ENCODE measurements at regions not wholly inside any gene's neighbourhood (a gene's known extent, or its start where the extent isn't known, plus 50 kb on each side); places are given as distances from the start of the nearest gene placed in this dataset.

- H3K4me3 ChIP-seq (ENCODE audit: low read length), result no peak overlapping the region
Observed at GRCh38 chr6:86832686-86833085, 104.6 kb upstream of the HTR1E start.

DNA sequence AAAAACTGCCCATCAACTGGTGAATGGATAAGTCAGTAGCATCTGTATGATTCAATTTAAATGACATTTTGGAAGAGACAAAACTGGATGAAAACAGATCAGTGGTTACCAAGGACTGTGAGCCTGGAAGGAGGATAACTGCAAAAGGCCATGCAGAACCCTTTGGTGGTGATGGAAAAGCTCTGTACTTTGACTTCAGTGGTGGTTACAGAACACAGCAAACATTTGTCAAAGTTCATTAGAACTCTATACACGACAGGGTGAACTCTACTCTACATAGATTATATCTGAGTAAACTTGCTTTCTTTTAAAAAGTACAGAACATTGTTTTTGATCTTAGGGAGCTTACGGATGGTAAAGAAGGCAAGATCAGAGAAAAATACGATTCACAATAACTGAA, 111.9 kb upstream of the HTR1E start:
- H3K4me1 ChIP-seq (ENCODE audit: low read length), result no peaks in the 10 kb centered on the region
- no peak overlapping the region for H3K4me2 ChIP-seq (ENCODE audit: low read depth, low read length, poor library complexity, severe bottlenecking)
- H3K27ac ChIP-seq (ENCODE audit: low read length), result no peak overlapping the region
- DNase-seq, result no peak
- no peaks in the 10 kb centered on the region for H4K20me1 ChIP-seq (ENCODE audit: insufficient read depth, low read depth, low read length)
- H2AFZ ChIP-seq (ENCODE audit: low read length), result no peak overlapping the region
- no peaks in the 10 kb centered on the region for H3K9me2 ChIP-seq (replicated peaks; ENCODE audit: insufficient read depth, low read length)
- no peaks in the 10 kb centered on the region for H3K9me3 ChIP-seq (ENCODE audit: low read length)
- H3K79me2 ChIP-seq (ENCODE audit: low read length), result no peaks in the 10 kb centered on the region
- no peaks in the 10 kb centered on the region for H3K27me3 ChIP-seq (ENCODE audit: low read length)
- H3K4me3 ChIP-seq (ENCODE audit: low read length), result no peak overlapping the region
- no peak overlapping the region for H3K9ac ChIP-seq (ENCODE audit: low read length)
- no peaks in the 10 kb centered on the region for H3K36me3 ChIP-seq (ENCODE audit: insufficient read depth, low read length)

More at GRCh38 chr6:86832686-86833085, 104.6 kb upstream of the HTR1E start:
- Histone ChIP-seq H3K27ac (ENCODE audit: low read length) (no peak overlapping the region), H2AFZ (ENCODE audit: low read length) (no peak overlapping the region), H3K9me3 (ENCODE audit: low read length) (no peaks in the 10 kb centered on the region), H3K9ac (ENCODE audit: low read length) (no peak overlapping the region), H3K27me3 (ENCODE audit: low read length) (no peaks in the 10 kb centered on the region), H3K4me1 (ENCODE audit: low read length) (no peaks in the 10 kb centered on the region), H3K4me2 (ENCODE audit: low read depth, low read length, poor library complexity, severe bottlenecking) (no peak overlapping the region), H3K9me2 (replicated peaks; ENCODE audit: insufficient read depth, low read length) (no peaks in the 10 kb centered on the region), H4K20me1 (ENCODE audit: insufficient read depth, low read depth, low read length) (no peaks in the 10 kb centered on the region), H3K36me3 (ENCODE audit: insufficient read depth, low read length) (no peaks in the 10 kb centered on the region), H3K79me2 (ENCODE audit: low read length) (no peaks in the 10 kb centered on the region)
- DNase-seq, result no peak

DNA sequence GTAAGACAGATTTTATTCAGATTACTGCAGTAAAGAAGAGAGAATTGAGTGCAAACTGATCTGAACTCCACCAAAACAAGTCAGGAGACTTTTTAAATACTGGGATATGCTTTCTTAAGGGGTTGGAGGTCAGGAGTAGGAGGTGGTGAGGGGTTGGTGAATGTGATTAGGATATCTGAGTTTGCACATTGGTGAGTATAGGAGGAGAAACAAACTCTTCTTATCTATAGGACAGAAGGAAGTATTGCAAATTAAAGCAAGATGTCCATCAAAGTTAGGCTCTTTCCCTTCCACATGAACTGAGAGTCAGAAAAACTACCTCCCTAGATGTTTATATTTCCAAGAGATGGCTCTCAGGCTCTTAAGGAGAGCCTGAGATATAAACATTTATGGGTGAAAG, 114.6 kb upstream of the HTR1E start:
- no peaks in the 10 kb centered on the region for H3K79me2 ChIP-seq (ENCODE audit: low read length)
- no peaks in the 10 kb centered on the region for H3K4me1 ChIP-seq (ENCODE audit: low read length)
- no peaks in the 10 kb centered on the region for H4K20me1 ChIP-seq (ENCODE audit: insufficient read depth, low read depth, low read length)
- DNase-seq, result no peak
- H3K36me3 ChIP-seq (ENCODE audit: insufficient read depth, low read length), result no peaks in the 10 kb centered on the region
- no peak overlapping the region for H2AFZ ChIP-seq (ENCODE audit: low read length)
- no peak overlapping the region for H3K4me2 ChIP-seq (ENCODE audit: low read depth, low read length, poor library complexity, severe bottlenecking)
- no peaks in the 10 kb centered on the region for H3K27me3 ChIP-seq (ENCODE audit: low read length)
- H3K4me3 ChIP-seq (ENCODE audit: low read length), result no peak overlapping the region
- no peaks in the 10 kb centered on the region for H3K9me3 ChIP-seq (ENCODE audit: low read length)
- no peak overlapping the region for H3K27ac ChIP-seq (ENCODE audit: low read length)
- H3K9ac ChIP-seq (ENCODE audit: low read length), result no peak overlapping the region
- H3K9me2 ChIP-seq (replicated peaks; ENCODE audit: insufficient read depth, low read length), result no peaks in the 10 kb centered on the region

GRCh38 chr6:86820750-86821149, 116.6 kb upstream of the HTR1E start:
- Histone ChIP-seq H3K27me3 (ENCODE audit: low read length) (no peaks in the 10 kb centered on the region), H3K4me1 (ENCODE audit: low read length) (no peaks in the 10 kb centered on the region), H3K79me2 (ENCODE audit: low read length) (no peaks in the 10 kb centered on the region), H4K20me1 (ENCODE audit: insufficient read depth, low read depth, low read length) (no peaks in the 10 kb centered on the region), H3K9me2 (replicated peaks; ENCODE audit: insufficient read depth, low read length) (no peaks in the 10 kb centered on the region), H3K9me3 (ENCODE audit: low read length) (no peaks in the 10 kb centered on the region), H3K9ac (ENCODE audit: low read length) (no peak overlapping the region), H2AFZ (ENCODE audit: low read length) (no peak overlapping the region), H3K4me2 (ENCODE audit: low read depth, low read length, poor library complexity, severe bottlenecking) (no peak overlapping the region), H3K36me3 (ENCODE audit: insufficient read depth, low read length) (no peaks in the 10 kb centered on the region), H3K27ac (ENCODE audit: low read length) (no peak overlapping the region), H3K4me3 (ENCODE audit: low read length) (no peak overlapping the region)
- DNase-seq, result no peak

- Histone ChIP-seq H3K27me3 (ENCODE audit: low read length) (no peaks in the 10 kb centered on the region), H4K20me1 (ENCODE audit: insufficient read depth, low read depth, low read length) (no peaks in the 10 kb centered on the region), H3K27ac (ENCODE audit: low read length) (no peak overlapping the region), H3K4me1 (ENCODE audit: low read length) (no peaks in the 10 kb centered on the region), H3K4me2 (ENCODE audit: low read depth, low read length, poor library complexity, severe bottlenecking) (no peak overlapping the region), H3K9ac (ENCODE audit: low read length) (no peak overlapping the region), H3K36me3 (ENCODE audit: insufficient read depth, low read length) (no peaks in the 10 kb centered on the region), H3K9me2 (replicated peaks; ENCODE audit: insufficient read depth, low read length) (no peaks in the 10 kb centered on the region), H3K79me2 (ENCODE audit: low read length) (no peaks in the 10 kb centered on the region), H3K9me3 (ENCODE audit: low read length) (no peaks in the 10 kb centered on the region), H2AFZ (ENCODE audit: low read length) (no peak overlapping the region), H3K4me3 (ENCODE audit: low read length) (no peak overlapping the region)
- DNase-seq, result no peak
Observed at GRCh38 chr6:86793649-86794048, 143.7 kb upstream of the HTR1E start.

GRCh38 chr6:86791476-86791875, 145.9 kb upstream of the HTR1E start:
- DNase-seq, result no peak
- H3K27me3 ChIP-seq (ENCODE audit: low read length), result no peaks in the 10 kb centered on the region
- no peak overlapping the region for H3K4me2 ChIP-seq (ENCODE audit: low read depth, low read length, poor library complexity, severe bottlenecking)
- H3K9me2 ChIP-seq (replicated peaks; ENCODE audit: insufficient read depth, low read length), result no peaks in the 10 kb centered on the region
- no peak overlapping the region for H3K9ac ChIP-seq (ENCODE audit: low read length)
- H3K79me2 ChIP-seq (ENCODE audit: low read length), result no peaks in the 10 kb centered on the region
- no peak overlapping the region for H3K27ac ChIP-seq (ENCODE audit: low read length)
- no peaks in the 10 kb centered on the region for H4K20me1 ChIP-seq (ENCODE audit: insufficient read depth, low read depth, low read length)
- no peaks in the 10 kb centered on the region for H3K4me1 ChIP-seq (ENCODE audit: low read length)
- H3K4me3 ChIP-seq (ENCODE audit: low read length), result no peak overlapping the region
- no peaks in the 10 kb centered on the region for H3K36me3 ChIP-seq (ENCODE audit: insufficient read depth, low read length)
- H3K9me3 ChIP-seq (ENCODE audit: low read length), result no peaks in the 10 kb centered on the region
- no peak overlapping the region for H2AFZ ChIP-seq (ENCODE audit: low read length)

DNA sequence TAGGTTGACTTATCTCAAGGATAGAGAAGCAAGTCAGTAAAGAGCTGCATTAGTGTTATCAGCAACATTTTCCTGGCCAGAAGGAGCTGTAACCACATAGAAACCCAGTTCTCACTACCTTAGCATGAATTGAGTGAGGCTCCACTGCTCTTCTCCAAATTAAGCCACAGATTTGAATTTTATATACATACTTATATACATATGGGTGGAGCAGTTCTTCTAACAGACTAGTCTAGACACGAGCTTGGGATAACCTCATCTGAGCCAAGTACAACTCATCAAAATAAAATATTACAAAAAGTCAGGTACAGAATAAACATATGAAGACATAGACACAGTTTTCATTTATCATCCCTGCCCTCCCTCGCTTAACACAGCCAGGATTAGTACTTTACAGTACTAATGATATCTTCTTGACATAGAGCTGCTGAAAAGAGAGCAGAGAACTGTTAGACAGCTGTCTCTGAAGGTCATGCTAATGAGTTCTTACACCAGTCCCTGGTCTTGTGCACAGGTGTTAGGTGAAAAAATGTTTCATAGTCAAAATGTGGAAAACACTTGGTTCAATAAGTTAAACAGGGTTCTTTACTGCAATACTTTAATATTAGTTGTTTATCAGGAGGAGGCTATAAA, 147.4 kb upstream of the HTR1E start:
- H3K27ac ChIP-seq (ENCODE audit: low read length), result no peak overlapping the region
- no peaks in the 10 kb centered on the region for H3K36me3 ChIP-seq (ENCODE audit: insufficient read depth, low read length)
- H4K20me1 ChIP-seq (ENCODE audit: insufficient read depth, low read depth, low read length), result no peaks in the 10 kb centered on the region
- H3K9ac ChIP-seq (ENCODE audit: low read length), result no peak overlapping the region
- H3K9me2 ChIP-seq (replicated peaks; ENCODE audit: insufficient read depth, low read length), result no peaks in the 10 kb centered on the region
- H3K4me2 ChIP-seq (ENCODE audit: low read depth, low read length, poor library complexity, severe bottlenecking), result no peak overlapping the region
- H3K4me1 ChIP-seq (ENCODE audit: low read length), result no peaks in the 10 kb centered on the region
- H2AFZ ChIP-seq (ENCODE audit: low read length), result no peak overlapping the region
- no peak for DNase-seq
- no peaks in the 10 kb centered on the region for H3K79me2 ChIP-seq (ENCODE audit: low read length)
- H3K9me3 ChIP-seq (ENCODE audit: low read length), result no peaks in the 10 kb centered on the region
- no peak overlapping the region for H3K4me3 ChIP-seq (ENCODE audit: low read length)
- no peaks in the 10 kb centered on the region for H3K27me3 ChIP-seq (ENCODE audit: low read length)

- Histone ChIP-seq H3K27ac (ENCODE audit: low read length) (no peak overlapping the region), H4K20me1 (ENCODE audit: insufficient read depth, low read depth, low read length) (no peaks in the 10 kb centered on the region), H3K4me3 (ENCODE audit: low read length) (no peak overlapping the region), H3K79me2 (ENCODE audit: low read length) (no peaks in the 10 kb centered on the region), H3K4me1 (ENCODE audit: low read length) (no peaks in the 10 kb centered on the region), H3K9ac (ENCODE audit: low read length) (no peak overlapping the region), H3K9me3 (ENCODE audit: low read length) (no peaks in the 10 kb centered on the region), H3K36me3 (ENCODE audit: insufficient read depth, low read length) (no peaks in the 10 kb centered on the region), H2AFZ (ENCODE audit: low read length) (no peak overlapping the region), H3K9me2 (replicated peaks; ENCODE audit: insufficient read depth, low read length) (no peaks in the 10 kb centered on the region), H3K27me3 (ENCODE audit: low read length) (no peaks in the 10 kb centered on the region), H3K4me2 (ENCODE audit: low read depth, low read length, poor library complexity, severe bottlenecking) (no peak overlapping the region)
- no peak for DNase-seq
Observed at GRCh38 chr6:86782328-86782727, 155.0 kb upstream of the HTR1E start.

- no peak overlapping the region for H2AFZ ChIP-seq (ENCODE audit: low read length)
- H3K27ac ChIP-seq (ENCODE audit: low read length), result no peak overlapping the region
- no peaks in the 10 kb centered on the region for H3K27me3 ChIP-seq (ENCODE audit: low read length)
- H3K9me2 ChIP-seq (replicated peaks; ENCODE audit: insufficient read depth, low read length), result no peaks in the 10 kb centered on the region
- H3K9ac ChIP-seq (ENCODE audit: low read length), result no peak overlapping the region
- no peaks in the 10 kb centered on the region for H3K79me2 ChIP-seq (ENCODE audit: low read length)
- H4K20me1 ChIP-seq (ENCODE audit: insufficient read depth, low read depth, low read length), result no peaks in the 10 kb centered on the region
- no peak overlapping the region for H3K4me3 ChIP-seq (ENCODE audit: low read length)
- DNase-seq, result no peak
- H3K4me2 ChIP-seq (ENCODE audit: low read depth, low read length, poor library complexity, severe bottlenecking), result no peak overlapping the region
- H3K9me3 ChIP-seq (ENCODE audit: low read length), result no peaks in the 10 kb centered on the region
- H3K36me3 ChIP-seq (ENCODE audit: insufficient read depth, low read length), result no peaks in the 10 kb centered on the region
- no peaks in the 10 kb centered on the region for H3K4me1 ChIP-seq (ENCODE audit: low read length)
Observed at GRCh38 chr6:86780923-86781322, 156.4 kb upstream of the HTR1E start.
